GM12872 (cell line): ENCODE measurements at regions not wholly inside any gene's neighbourhood (a gene's known extent, or its start where the extent isn't known, plus 50 kb on each side); places are given as distances from the start of the nearest gene placed in this dataset.

Experiments used
- CTCF ChIP-seq: IDR thresholded peaks from 3 replicates; pipeline ENCODE4 v1.5.1; 2011; ENCODE audit warnings: low read depth, mild to moderate bottlenecking, low read length, moderate library complexity; ENCODE audit not compliant: insufficient read depth

- TF ChIP-seq CTCF: no peak
Observed at GRCh38 chr5:74155501-74155900, 485.0 kb downstream of the ENC1 start.

- no peak for TF ChIP-seq CTCF
Observed at GRCh38 chr5:74154526-74154925, 486.0 kb downstream of the ENC1 start.

- TF ChIP-seq CTCF: no peak
Observed at GRCh38 chr5:74153255-74153790, 487.2 kb downstream of the ENC1 start.

GRCh38 chr5:74152625-74153254 is 487.8 kb downstream of the ENC1 start:
- TF ChIP-seq CTCF: no peak

- TF ChIP-seq CTCF: no peak
Observed at GRCh38 chr5:74152136-74152535, 488.4 kb downstream of the ENC1 start.

- no peak for TF ChIP-seq CTCF
Observed at GRCh38 chr5:74149395-74149794, 491.1 kb downstream of the ENC1 start.

GRCh38 chr5:74148321-74148720 is 492.2 kb downstream of the ENC1 start:
- no peak for TF ChIP-seq CTCF
